OCI-LY7 (cell line): ENCODE measurements at regions not wholly inside any gene's neighbourhood (a gene's known extent, or its start where the extent isn't known, plus 50 kb on each side); places are given as distances from the start of the nearest gene placed in this dataset.

Experiments
- BruUV-seq: library from RNA; stranded (reverse); fragments of 400-500 nt; replicated peaks from 2 replicates; lab custom pipeline; 2021; lab: Mats Ljungman, UMichigan
- CTCF ChIA-PET: fragments of 300-600 bp; sonication (Branson Sonifier 250); formaldehyde crosslinking; loops from one replicate; lab custom pipeline; 2022; ENCODE audit warnings: antibody characterized with exemption; ENCODE audit not compliant: unreplicated experiment; lab: Charles Lee
- POLR2A ChIA-PET: fragments of 300-600 bp; sonication (Branson Sonifier 250); formaldehyde crosslinking; loops from one replicate; lab custom pipeline; 2022; ENCODE audit warnings: antibody characterized with exemption; lab: Charles Lee
- DNase-seq: peaks from one replicate; pipeline ENCODE4 v3.0.0-alpha.2; 2015; ENCODE audit warnings: low spot score
- H2AFZ ChIP-seq: fragments of 200-600 bp; sonication (generic), shearing (Covaris generic); 2 replicates; pipeline ENCODE4 v1.6.1; 2014; ENCODE audit warnings: mild to moderate bottlenecking, antibody characterized with exemption, low read length, moderate library complexity
- H3K27ac ChIP-seq: fragments of 200-600 bp; sonication (generic); 2 replicates; pipeline ENCODE4 v1.5.1; 2014; ENCODE audit warnings: mixed run types, low read depth, mild to moderate bottlenecking, moderate library complexity, low read length, inconsistent platforms; ENCODE audit not compliant: poor library complexity, severe bottlenecking
- H3K36me3 ChIP-seq: fragments of 200-600 bp; sonication (generic); 2 replicates; pipeline ENCODE4 v1.6.1; 2014; ENCODE audit warnings: mild to moderate bottlenecking, antibody characterized with exemption, low read length, moderate library complexity, mixed read lengths; ENCODE audit not compliant: insufficient read depth
- H3K4me1 ChIP-seq: fragments of 200-600 bp; sonication (generic); 2 replicates; pipeline ENCODE4 v1.5.1; 2014; ENCODE audit warnings: mild to moderate bottlenecking, low read length; ENCODE audit not compliant: insufficient read depth, poor library complexity, severe bottlenecking
- H3K4me2 ChIP-seq: fragments of 200-600 bp; sonication (generic); 2 replicates; pipeline ENCODE4 v1.6.1; 2014; ENCODE audit warnings: mild to moderate bottlenecking, low read length
- H3K4me3 ChIP-seq: fragments of 200-600 bp; sonication (generic); 2 replicates; pipeline ENCODE4 v1.5.1; 2014; ENCODE audit warnings: mild to moderate bottlenecking, low read depth, low read length; ENCODE audit not compliant: poor library complexity, severe bottlenecking
- H3K79me2 ChIP-seq: fragments of 200-600 bp; sonication (generic); 2 replicates; pipeline ENCODE4 v1.6.1; 2016; ENCODE audit warnings: low read depth, mild to moderate bottlenecking, low read length, moderate library complexity, mixed read lengths; ENCODE audit not compliant: insufficient read depth
- H3K9me2 ChIP-seq: fragments of 200-600 bp; sonication (generic); 2 replicates; pipeline ENCODE4 v1.6.1; 2016; ENCODE audit warnings: mild to moderate bottlenecking, low read length, mixed read lengths; ENCODE audit not compliant: insufficient read depth
- H3K9me3 ChIP-seq: fragments of 200-600 bp; sonication (generic); 2 replicates; pipeline ENCODE4 v1.6.1; 2014; ENCODE audit warnings: mild to moderate bottlenecking, mixed run types, low read length, mixed read lengths
- H4K20me1 ChIP-seq: fragments of 200-600 bp; sonication (generic); 2 replicates; pipeline ENCODE4 v1.6.1; 2014; ENCODE audit warnings: mild to moderate bottlenecking, antibody characterized with exemption, low read length, moderate library complexity, mixed read lengths; ENCODE audit not compliant: insufficient read depth
- CTCF ChIP-seq: fragments of 200-600 bp; sonication (generic); conservative IDR thresholded peaks from 2 replicates; pipeline ENCODE4 v1.5.1; 2014; ENCODE audit warnings: mild to moderate bottlenecking, antibody characterized with exemption, low read length, moderate library complexity, mixed read lengths
- EZH2phosphoT487 ChIP-seq: fragments of 200-600 bp; sonication (generic); IDR thresholded peaks from 2 replicates; pipeline ENCODE4 v1.6.1; 2018; ENCODE audit warnings: low read depth, borderline replicate concordance, mild to moderate bottlenecking, mixed run types, antibody characterized with exemption, low read length, moderate library complexity, mixed read lengths
- intact Hi-C: fragments of 100-400 bp; cut with micrococcal nuclease; formaldehyde crosslinking; loops from one replicate; pipeline ENCODE4 v1.10.0; 2022; ENCODE audit not compliant: unreplicated experiment

GRCh38 chr9:115254287-115255180 is 136.6 kb upstream of the TNC start:
- H3K9me3 ChIP-seq, result no peaks in the 10 kb centered on the region
- ChIA-PET POLR2A (no interaction called here), CTCF (no interaction called here)
- H3K27ac ChIP-seq, result no peak overlapping the region
- H3K4me3 ChIP-seq, result no peak overlapping the region
- intact Hi-C loops, result no loop called here
- no peak overlapping the region for H2AFZ ChIP-seq
- H3K4me1 ChIP-seq, result no peaks in the 10 kb centered on the region
- no peak overlapping the region for H3K4me2 ChIP-seq
- no peak for DNase-seq
- no TSS peak for BruUV-seq
- no peaks in the 10 kb centered on the region for H3K36me3 ChIP-seq
- H3K79me2 ChIP-seq, result no peaks in the 10 kb centered on the region
- TF ChIP-seq EZH2phosphoT487 (no peak), CTCF (no peak)
- H3K9me2 ChIP-seq, result no peaks in the 10 kb centered on the region
- no peaks in the 10 kb centered on the region for H4K20me1 ChIP-seq

GRCh38 chr9:115261656-115262081 is 143.7 kb upstream of the TNC start:
- BruUV-seq, result no TSS peak
- no peak overlapping the region for H3K4me3 ChIP-seq
- H3K9me3 ChIP-seq, result no peaks in the 10 kb centered on the region
- no peak overlapping the region for H2AFZ ChIP-seq
- POLR2A ChIA-PET, result no interaction called here
- H3K4me2 ChIP-seq, result no peak overlapping the region
- H3K9me2 ChIP-seq, result no peaks in the 10 kb centered on the region
- TF ChIP-seq CTCF, result no peak
- TF ChIP-seq EZH2phosphoT487, result no peak
- intact Hi-C loops, result no loop called here
- no peak for DNase-seq
- H3K27ac ChIP-seq, result no peak overlapping the region
- CTCF ChIA-PET, result no interaction called here
- H3K36me3 ChIP-seq, result no peaks in the 10 kb centered on the region
- H3K79me2 ChIP-seq, result no peaks in the 10 kb centered on the region
- no peaks in the 10 kb centered on the region for H3K4me1 ChIP-seq
- H4K20me1 ChIP-seq, result no peaks in the 10 kb centered on the region; the same call in 1 of the 2 replicates

- Histone ChIP-seq H2AFZ (no peak overlapping the region), H3K9me3 (no peaks in the 10 kb centered on the region), H3K79me2 (no peaks in the 10 kb centered on the region), H3K4me2 (no peak overlapping the region), H3K36me3 (no peaks in the 10 kb centered on the region), H3K4me1 (no peaks in the 10 kb centered on the region), H3K27ac (no peak overlapping the region), H4K20me1 (no peaks in the 10 kb centered on the region; the same call in 1 of the 2 replicates), H3K4me3 (no peak overlapping the region), H3K9me2 (no peaks in the 10 kb centered on the region)
- TF ChIP-seq CTCF, result no peak
- TF ChIP-seq EZH2phosphoT487, result no peak
- ChIA-PET CTCF (no interaction called here), POLR2A (no interaction called here)
- no peak for DNase-seq
- no TSS peak for BruUV-seq
- intact Hi-C loops, result no loop called here
Observed at GRCh38 chr9:115262477-115262876, 144.5 kb upstream of the TNC start.
